K562 (cell line): ENCODE measurements at regions not wholly inside any gene's neighbourhood (a gene's known extent, or its start where the extent isn't known, plus 50 kb on each side); places are given as distances from the start of the nearest gene placed in this dataset.

ENCODE experiments used
- CTCF ChIP-seq, 3 experiments: IDR thresholded peaks in 2 of 3; conservative IDR thresholded peaks in 1 of 3; 2 replicates each; pipeline ENCODE4 v1.5.1; 2011 to 2012; ENCODE audit warnings: low read length in 3 of 3, mild to moderate bottlenecking in 3 of 3, control low read depth in 2 of 3, improper control_type of control experiment in 1 of 3, inconsistent platforms in 1 of 3, low read depth in 1 of 3, mixed read lengths in 1 of 3, moderate library complexity in 1 of 3; ENCODE audit not compliant: insufficient read depth in 2 of 3
- ESRRB ChIP-seq: fragments of 250-450 bp; sonication (Bioruptor Pico); IDR thresholded peaks from 2 replicates; pipeline ENCODE4 v1.5.0; 2020; ENCODE audit warnings: mild to moderate bottlenecking, moderate library complexity, borderline replicate concordance
- HBP1 ChIP-seq: fragments of 450-650 bp; formaldehyde crosslinking; IDR thresholded peaks from 2 replicates; pipeline ENCODE4 v1.4.0; 2022; ENCODE audit warnings: missing genetic modification characterization
- MECOM ChIP-seq: fragments of 250-450 bp; sonication (Bioruptor Pico); IDR thresholded peaks from 2 replicates; pipeline ENCODE4 v1.8.0; 2022; ENCODE audit warnings: inconsistent platforms
- NKRF ChIP-seq: fragments of 450-650 bp; IDR thresholded peaks from 2 replicates; pipeline ENCODE4 v1.6.1; 2016; ENCODE audit warnings: borderline replicate concordance
- POLR2AphosphoS5 ChIP-seq: IDR thresholded peaks from 2 replicates; pipeline ENCODE4 v1.6.1; 2011; ENCODE audit warnings: mild to moderate bottlenecking, low read depth, low read length, moderate library complexity; ENCODE audit not compliant: control insufficient read depth, insufficient read depth
- TBL1XR1 ChIP-seq, 2 experiments: IDR thresholded peaks; 2 replicates each; pipeline ENCODE4 v1.6.1; 2012; ENCODE audit warnings: improper control_type of control experiment in 2 of 2, low read length in 2 of 2, mild to moderate bottlenecking in 1 of 2
- TCF15 ChIP-seq: fragments of 250-450 bp; sonication (Bioruptor Pico); IDR thresholded peaks from 2 replicates; pipeline ENCODE4 v1.8.0; 2022; ENCODE audit warnings: moderate library complexity, mild to moderate bottlenecking, inconsistent platforms
- YY1 ChIP-seq, 3 experiments: IDR thresholded peaks; 2 replicates each; pipeline ENCODE4 v1.6.1; 2011; ENCODE audit warnings: low read length in 2 of 3, mild to moderate bottlenecking in 2 of 3, moderate library complexity in 2 of 3, borderline replicate concordance in 1 of 3, control low read depth in 1 of 3, low read depth in 1 of 3; ENCODE audit not compliant: insufficient read depth in 3 of 3, insufficient replicate concordance in 2 of 3, control insufficient read depth in 1 of 3, insufficient read length in 1 of 3; ENCODE audit errors: extremely low read depth in 1 of 3
- ZNF561 ChIP-seq: fragments of 450-650 bp; formaldehyde crosslinking; conservative IDR thresholded peaks from 2 replicates; pipeline ENCODE4 v1.4.0; 2020; ENCODE audit warnings: mild to moderate bottlenecking, moderate library complexity

- TF ChIP-seq CTCF (IDR thresholded peaks at IDR 0.05 in 2 of 3, conservative IDR thresholded peaks at IDR 0.05 in 1 of 3; ENCODE audit: insufficient read depth in 2 of 3, low read depth in 1 of 3, low read length in 3 of 3) (no peak), NKRF (no peak), YY1 (IDR thresholded peaks at IDR 0.05; ENCODE audit: borderline replicate concordance in 1 of 3, control insufficient read depth in 1 of 3, extremely low read depth in 1 of 3, insufficient read depth in 3 of 3, insufficient read length in 1 of 3, insufficient replicate concordance in 2 of 3, low read depth in 1 of 3, low read length in 2 of 3) (no peak), POLR2AphosphoS5 (no peak), TBL1XR1 (IDR thresholded peaks at IDR 0.05; ENCODE audit: low read length in 2 of 2) (no peak), ZNF561 (no peak), MECOM (no peak), TCF15 (CRISPR knock-in tag) (no peak), HBP1 (CRISPR knock-in tag) (no peak), ESRRB (no peak)
Measured at GRCh38 chr4:33802578-33802977, 2441.7 kb downstream of the ARAP2 start.
